GM06990 (cell line): ENCODE measurements at regions not wholly inside any gene's neighbourhood (a gene's known extent, or its start where the extent isn't known, plus 50 kb on each side); places are given as distances from the start of the nearest gene placed in this dataset.

Experiments used
- DNase-seq: peaks from one replicate; pipeline ENCODE4 v3.0.0-alpha.2; 2011; ENCODE audit not compliant: insufficient read length; ENCODE audit errors: extremely low read depth
- H3K27me3 ChIP-seq: replicated peaks from 2 replicates; pipeline ENCODE4 v1.6.0; 2011; ENCODE audit warnings: low read length; ENCODE audit not compliant: control insufficient read depth, insufficient read depth
- H3K36me3 ChIP-seq: 2 replicates; pipeline ENCODE4 v1.5.1; 2011; ENCODE audit warnings: low read length; ENCODE audit not compliant: control insufficient read depth, insufficient read depth
- H3K4me3 ChIP-seq: replicated peaks from 2 replicates; pipeline ENCODE4 v1.5.1; 2011; ENCODE audit warnings: low read depth, mild to moderate bottlenecking, control low read depth, low read length
- CTCF ChIP-seq: IDR thresholded peaks from 2 replicates; pipeline ENCODE4 v1.5.1; 2011; ENCODE audit warnings: low read length, control low read depth, mild to moderate bottlenecking, inconsistent platforms; ENCODE audit not compliant: insufficient read depth, poor library complexity, severe bottlenecking

DNA sequence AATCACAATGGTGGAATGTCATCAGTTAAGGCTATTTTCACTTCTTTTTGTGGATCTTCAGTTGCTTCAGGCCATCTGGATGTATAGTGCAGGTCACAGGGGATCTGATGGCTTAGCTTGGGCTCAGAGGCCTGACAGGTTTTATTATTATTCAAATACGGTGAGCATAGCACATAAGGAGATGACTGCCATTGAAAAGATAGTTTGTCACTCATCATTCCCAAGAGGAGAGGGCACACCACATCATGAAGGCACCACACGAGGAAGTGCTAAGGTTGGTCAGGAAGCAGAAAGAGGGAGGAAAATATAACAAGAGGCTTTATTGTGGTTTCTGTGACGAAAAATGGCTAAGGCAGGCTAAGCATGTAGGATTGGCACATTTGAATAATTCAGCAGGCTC, 131.4 kb downstream of the CD8B2 start:
- Histone ChIP-seq H3K36me3 (no peaks in the 10 kb centered on the region), H3K4me3 (no peak overlapping the region), H3K27me3 (no peaks in the 10 kb centered on the region)
- TF ChIP-seq CTCF, result no peak
- DNase-seq, result no peak

- no peak for DNase-seq
- Histone ChIP-seq H3K4me3 (no peak overlapping the region), H3K36me3 (no peaks in the 10 kb centered on the region), H3K27me3 (no peaks in the 10 kb centered on the region)
- no peak for TF ChIP-seq CTCF
Measured at GRCh38 chr2:106623456-106623855, 136.3 kb downstream of the CD8B2 start.

- Histone ChIP-seq H3K36me3 (no peaks in the 10 kb centered on the region), H3K27me3 (no peaks in the 10 kb centered on the region), H3K4me3 (no peak overlapping the region)
- no peak for TF ChIP-seq CTCF
- DNase-seq, result no peak
Measured at GRCh38 chr2:106624787-106625380, 137.7 kb downstream of the CD8B2 start.

- no peak for TF ChIP-seq CTCF
- no peak overlapping the region for H3K4me3 ChIP-seq
- H3K36me3 ChIP-seq, result no peaks in the 10 kb centered on the region
- DNase-seq, result no peak
- H3K27me3 ChIP-seq, result no peaks in the 10 kb centered on the region
Measured at GRCh38 chr2:106628377-106628776, 141.2 kb downstream of the CD8B2 start.

GRCh38 chr2:106629981-106630380, 142.8 kb downstream of the CD8B2 start:
- no peaks in the 10 kb centered on the region for H3K27me3 ChIP-seq
- H3K4me3 ChIP-seq, result no peak overlapping the region
- no peaks in the 10 kb centered on the region for H3K36me3 ChIP-seq
- no peak for TF ChIP-seq CTCF
- no peak for DNase-seq

GRCh38 chr2:106631281-106631680, 144.1 kb downstream of the CD8B2 start:
- no peak for TF ChIP-seq CTCF
- DNase-seq, result no peak
- Histone ChIP-seq H3K36me3 (no peaks in the 10 kb centered on the region), H3K27me3 (no peaks in the 10 kb centered on the region), H3K4me3 (no peak overlapping the region)
